Activated CD4-positive, alpha-beta T cell treated with anti-CD3 and anti-CD28 coated beads, Interleukin-2, amount 10 ng/mL, durations not matched to agents 24 days and 14 days (primary cell): ENCODE measurements at regions not wholly inside any gene's neighbourhood (a gene's known extent, or its start where the extent isn't known, plus 50 kb on each side); places are given as distances from the start of the nearest gene placed in this dataset.
"Not testable (repeated sequence)": the region's sequence is repeated elsewhere in the genome, so short reads cannot be mapped to it uniquely, and the experiment has no call there.

Source experiments
- DNase-seq: peaks from one replicate; pipeline ENCODE4 v3.0.0; 2022
- H3K27ac Mint-ChIP-seq: one replicate; pipeline ENCODE4 v1.8.0; 2022; ENCODE audit warnings: mild to moderate bottlenecking, mixed read lengths
- H3K27me3 Mint-ChIP-seq: one replicate; pipeline ENCODE4 v1.8.0; 2022; ENCODE audit warnings: mixed read lengths
- H3K36me3 Mint-ChIP-seq: one replicate; pipeline ENCODE4 v1.8.0; 2022; ENCODE audit warnings: low read depth, mild to moderate bottlenecking, mixed read lengths
- H3K4me1 Mint-ChIP-seq: one replicate; pipeline ENCODE4 v1.8.0; 2021; ENCODE audit warnings: mixed read lengths
- H3K4me3 Mint-ChIP-seq: one replicate; pipeline ENCODE4 v1.8.0; 2022; ENCODE audit warnings: mild to moderate bottlenecking, moderate library complexity, mixed read lengths
- H3K9me3 Mint-ChIP-seq: one replicate; pipeline ENCODE4 v1.8.0; 2021; ENCODE audit warnings: mixed read lengths
- intact Hi-C: fragments of 100-400 bp; cut with micrococcal nuclease; formaldehyde crosslinking; loops from one replicate; pipeline ENCODE4 v1.15.1; 2023

- Mint-ChIP-seq H3K36me3 (no peaks in the 10 kb centered on the region), H3K9me3 (peaks cover 11% of the 10 kb centered on the region), H3K27ac (peak overlapping the region; percentile 23), H3K4me1 (peaks cover 41% of the 10 kb centered on the region), H3K27me3 (no peaks in the 10 kb centered on the region), H3K4me3 (no peak overlapping the region)
- no peak for DNase-seq
- intact Hi-C loops = loop anchor here (10.0 kb wide), 2 partner anchors 355 to 715 kb away; no protein-coding TSS in a partner anchor
Observed at GRCh38 chr10:62990126-62990525, 143.0 kb upstream of the NRBF2 start.

- H3K9me3 Mint-ChIP-seq = peaks cover 15% of the 10 kb centered on the region
- H3K36me3 Mint-ChIP-seq = no peaks in the 10 kb centered on the region
- no peak overlapping the region for H3K27ac Mint-ChIP-seq
- no peak overlapping the region for H3K4me3 Mint-ChIP-seq
- no peak for DNase-seq
- H3K27me3 Mint-ChIP-seq = peaks cover 2% of the 10 kb centered on the region
- intact Hi-C loops = no loop called here
- H3K4me1 Mint-ChIP-seq = peaks cover 32% of the 10 kb centered on the region
Observed at GRCh38 chr10:62985807-62986600, 147.1 kb upstream of the NRBF2 start.

- no peak for DNase-seq
- H3K36me3 Mint-ChIP-seq = no peaks in the 10 kb centered on the region
- H3K27ac Mint-ChIP-seq = peak overlapping the region; percentile 94
- peaks cover 30% of the 10 kb centered on the region for H3K4me1 Mint-ChIP-seq
- H3K4me3 Mint-ChIP-seq = no peak overlapping the region
- H3K27me3 Mint-ChIP-seq = peaks cover 2% of the 10 kb centered on the region
- intact Hi-C loops = loop anchor here (2.0 kb wide), 1 partner anchor 300 kb away; no protein-coding TSS in a partner anchor
- H3K9me3 Mint-ChIP-seq = peaks cover 8% of the 10 kb centered on the region
Observed at GRCh38 chr10:62981096-62981495, 152.0 kb upstream of the NRBF2 start.

GRCh38 chr10:62980687-62981086, 152.4 kb upstream of the NRBF2 start:
- no peak for DNase-seq
- Mint-ChIP-seq H3K36me3 (no peaks in the 10 kb centered on the region), H3K27ac (peak overlapping the region; percentile 94), H3K4me3 (peak overlapping the region; percentile 41), H3K27me3 (peaks cover 2% of the 10 kb centered on the region), H3K9me3 (peaks cover 12% of the 10 kb centered on the region), H3K4me1 (peaks cover 30% of the 10 kb centered on the region)
- intact Hi-C loops = loop anchor here (1.0 to 2.0 kb wide), 3 partner anchors 12 to 300 kb away; no protein-coding TSS in a partner anchor

GRCh38 chr10:62979921-62980320, 153.2 kb upstream of the NRBF2 start:
- peaks cover 2% of the 10 kb centered on the region for H3K27me3 Mint-ChIP-seq
- DNase-seq = no peak
- intact Hi-C loops = loop anchor here (1.0 to 2.0 kb wide), 3 partner anchors 12 to 299 kb away; no protein-coding TSS in a partner anchor
- H3K27ac Mint-ChIP-seq = peak overlapping the region; percentile 70
- H3K4me3 Mint-ChIP-seq = no peak overlapping the region
- H3K36me3 Mint-ChIP-seq = no peaks in the 10 kb centered on the region
- peaks cover 20% of the 10 kb centered on the region for H3K9me3 Mint-ChIP-seq
- peaks cover 31% of the 10 kb centered on the region for H3K4me1 Mint-ChIP-seq

- Mint-ChIP-seq H3K4me1 (peaks cover 32% of the 10 kb centered on the region), H3K36me3 (no peaks in the 10 kb centered on the region), H3K27me3 (no peaks in the 10 kb centered on the region), H3K4me3 (no peak overlapping the region), H3K27ac (no peak overlapping the region), H3K9me3 (peaks cover 22% of the 10 kb centered on the region)
- no peak for DNase-seq
- intact Hi-C loops = no loop called here
Observed at GRCh38 chr10:62978482-62978881, 154.6 kb upstream of the NRBF2 start.

GRCh38 chr10:62974795-62975194, 158.3 kb upstream of the NRBF2 start:
- intact Hi-C loops, H3K27me3 Mint-ChIP-seq, H3K4me3 Mint-ChIP-seq, H3K27ac Mint-ChIP-seq, DNase-seq, H3K36me3 Mint-ChIP-seq: not testable (repeated sequence)
- Mint-ChIP-seq H3K4me1 (peaks cover 11% of the 10 kb centered on the region), H3K9me3 (peaks cover 18% of the 10 kb centered on the region)

GRCh38 chr10:62972103-62972502, 155.9 kb upstream of the EGR2 start:
- Mint-ChIP-seq H3K4me3 (no peak overlapping the region), H3K4me1 (peaks cover 4% of the 10 kb centered on the region), H3K27ac (no peak overlapping the region), H3K36me3 (no peaks in the 10 kb centered on the region), H3K9me3 (peaks cover 15% of the 10 kb centered on the region), H3K27me3 (peaks cover 8% of the 10 kb centered on the region)
- intact Hi-C loops = no loop called here
- DNase-seq = no peak

GRCh38 chr10:62964026-62964425, 147.9 kb upstream of the EGR2 start:
- no peaks in the 10 kb centered on the region for H3K36me3 Mint-ChIP-seq
- intact Hi-C loops = no loop called here
- H3K27me3 Mint-ChIP-seq = peaks cover 15% of the 10 kb centered on the region
- no peak overlapping the region for H3K27ac Mint-ChIP-seq
- no peak for DNase-seq
- peaks cover 3% of the 10 kb centered on the region for H3K9me3 Mint-ChIP-seq
- H3K4me3 Mint-ChIP-seq = no peak overlapping the region
- no peaks in the 10 kb centered on the region for H3K4me1 Mint-ChIP-seq

- Mint-ChIP-seq H3K36me3 (no peaks in the 10 kb centered on the region), H3K27ac (no peak overlapping the region), H3K4me1 (no peaks in the 10 kb centered on the region), H3K4me3 (no peak overlapping the region), H3K9me3 (peaks cover 3% of the 10 kb centered on the region), H3K27me3 (peaks cover 18% of the 10 kb centered on the region)
- intact Hi-C loops = no loop called here
- no peak for DNase-seq
Observed at GRCh38 chr10:62961951-62962523, 145.9 kb upstream of the EGR2 start.

- Mint-ChIP-seq H3K9me3 (peaks cover 3% of the 10 kb centered on the region), H3K36me3 (no peaks in the 10 kb centered on the region), H3K4me1 (no peaks in the 10 kb centered on the region), H3K27me3 (peaks cover 14% of the 10 kb centered on the region), H3K27ac (no peak overlapping the region), H3K4me3 (no peak overlapping the region)
- intact Hi-C loops = no loop called here
- no peak for DNase-seq
Observed at GRCh38 chr10:62960416-62960815, 144.2 kb upstream of the EGR2 start.

- no peak overlapping the region for H3K27ac Mint-ChIP-seq
- no peak overlapping the region for H3K4me3 Mint-ChIP-seq
- H3K9me3 Mint-ChIP-seq = peaks cover 3% of the 10 kb centered on the region
- H3K27me3 Mint-ChIP-seq = peaks cover 14% of the 10 kb centered on the region
- intact Hi-C loops = no loop called here
- no peaks in the 10 kb centered on the region for H3K4me1 Mint-ChIP-seq
- H3K36me3 Mint-ChIP-seq = no peaks in the 10 kb centered on the region
- no peak for DNase-seq
Observed at GRCh38 chr10:62959553-62959952, 143.4 kb upstream of the EGR2 start.

- Mint-ChIP-seq H3K36me3 (no peaks in the 10 kb centered on the region), H3K9me3 (no peaks in the 10 kb centered on the region), H3K27ac (no peak overlapping the region), H3K4me1 (no peaks in the 10 kb centered on the region), H3K27me3 (peaks cover 14% of the 10 kb centered on the region), H3K4me3 (no peak overlapping the region)
- intact Hi-C loops = no loop called here
- no peak for DNase-seq
Observed at GRCh38 chr10:62958980-62959379, 142.8 kb upstream of the EGR2 start.

GRCh38 chr10:62946278-62946677, 130.1 kb upstream of the EGR2 start:
- H3K4me1 Mint-ChIP-seq = no peaks in the 10 kb centered on the region
- peaks cover 7% of the 10 kb centered on the region for H3K9me3 Mint-ChIP-seq
- no peak for DNase-seq
- intact Hi-C loops = no loop called here
- no peak overlapping the region for H3K27ac Mint-ChIP-seq
- H3K36me3 Mint-ChIP-seq = no peaks in the 10 kb centered on the region
- H3K27me3 Mint-ChIP-seq = peaks cover 12% of the 10 kb centered on the region
- no peak overlapping the region for H3K4me3 Mint-ChIP-seq
